Breast epithelium (tissue), 3 donors: ENCODE measurements at regions not wholly inside any gene's neighbourhood (a gene's known extent, or its start where the extent isn't known, plus 50 kb on each side); places are given as distances from the start of the nearest gene placed in this dataset.
"Not testable (repeated sequence)": the region's sequence is repeated elsewhere in the genome, so short reads cannot be mapped to it uniquely, and the experiment has no call there.

Experiments used
- CTCF ChIP-seq, 3 donors: fragments of 450-650 bp; IDR thresholded peaks; one replicate each; pipeline ENCODE4 v1.5.1; 2016 to 2017; ENCODE audit warnings: antibody characterized with exemption in 3 of 3, mild to moderate bottlenecking in 3 of 3, moderate library complexity in 3 of 3
- POLR2AphosphoS5 ChIP-seq, 3 donors: sonication (generic); formaldehyde crosslinking; IDR thresholded peaks; one replicate each; pipeline ENCODE4 v1.6.1; 2017; ENCODE audit warnings: antibody characterized with exemption in 3 of 3

DNA sequence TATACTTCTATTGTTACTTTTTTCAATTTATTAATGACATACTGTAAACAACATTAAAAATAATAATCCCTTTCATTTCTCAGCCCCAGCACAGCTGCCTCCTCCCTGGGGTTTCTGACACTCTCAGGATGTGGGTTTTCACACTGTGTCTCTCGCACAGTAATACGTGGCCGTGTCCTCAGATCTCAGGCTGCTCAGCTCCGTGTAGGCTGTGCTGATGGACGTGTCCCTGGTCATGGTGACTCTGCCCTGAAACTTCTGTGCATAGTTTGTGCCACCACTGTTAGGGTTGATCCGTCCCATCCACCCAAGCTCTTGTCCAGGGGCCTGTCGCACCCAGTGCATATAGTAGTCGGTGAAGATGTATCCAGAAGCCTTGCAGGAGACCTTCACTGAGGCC is 80.0 kb downstream of the OR4M2 start:
- TF ChIP-seq CTCF, POLR2AphosphoS5 (IDR thresholded peaks at IDR 0.05): not testable (repeated sequence)
